ENCODE measurements at regions not wholly inside any gene's neighbourhood (a gene's known extent, or its start where the extent isn't known, plus 50 kb on each side); places are given as distances from the start of the nearest gene placed in this dataset.

GRCh38 chr21:31503939-31504338 is 155.6 kb upstream of the SOD1 start:
- H4K20me1 ChIP-seq (ENCODE audit: control insufficient read depth, insufficient read depth, low read depth, low read length): no peaks in the 10 kb centered on the region
- H3K27me3 ChIP-seq (ENCODE audit: control insufficient read depth, low read length): no peaks in the 10 kb centered on the region
- TF ChIP-seq CTCF (IDR thresholded peaks at IDR 0.05; ENCODE audit: low read depth, low read length, poor library complexity, severe bottlenecking) (no peak), EZH2phosphoT487 (IDR thresholded peaks at IDR 0.05; ENCODE audit: borderline replicate concordance, low read length) (no peak)
- no peaks in the 10 kb centered on the region for H3K9me3 ChIP-seq (ENCODE audit: control insufficient read depth, insufficient read depth, low read length)
- H3K79me2 ChIP-seq (ENCODE audit: control insufficient read depth, low read length): peaks cover 12% of the 10 kb centered on the region
- no peak overlapping the region for H3K4me2 ChIP-seq (ENCODE audit: low read length)
- no peaks in the 10 kb centered on the region for H3K9me2 ChIP-seq (replicated peaks; ENCODE audit: control insufficient read depth, low read length)
- no peak overlapping the region for H3K27ac ChIP-seq (ENCODE audit: low read depth, low read length)
- no peak overlapping the region for H3K4me3 ChIP-seq (ENCODE audit: low read length)
- peaks cover 24% of the 10 kb centered on the region for H3K4me1 ChIP-seq (ENCODE audit: control insufficient read depth, low read length)
- no peaks in the 10 kb centered on the region for H3F3A ChIP-seq (ENCODE audit: control insufficient read depth, insufficient read depth)
- no peaks in the 10 kb centered on the region for H3K36me3 ChIP-seq (ENCODE audit: control insufficient read depth, low read length)

- Histone ChIP-seq H3K79me2 (ENCODE audit: control insufficient read depth, low read length) (peaks cover 10% of the 10 kb centered on the region), H3K4me3 (ENCODE audit: low read length) (no peak overlapping the region), H3K27me3 (ENCODE audit: control insufficient read depth, low read length) (no peaks in the 10 kb centered on the region), H3F3A (ENCODE audit: control insufficient read depth, insufficient read depth) (no peaks in the 10 kb centered on the region), H3K9me2 (replicated peaks; ENCODE audit: control insufficient read depth, low read length) (no peaks in the 10 kb centered on the region), H3K4me2 (ENCODE audit: low read length) (no peak overlapping the region), H3K36me3 (ENCODE audit: control insufficient read depth, low read length) (no peaks in the 10 kb centered on the region), H3K9me3 (ENCODE audit: control insufficient read depth, insufficient read depth, low read length) (no peaks in the 10 kb centered on the region), H4K20me1 (ENCODE audit: control insufficient read depth, insufficient read depth, low read depth, low read length) (no peaks in the 10 kb centered on the region), H3K27ac (ENCODE audit: low read depth, low read length) (no peak overlapping the region), H3K4me1 (ENCODE audit: control insufficient read depth, low read length) (peaks cover 24% of the 10 kb centered on the region)
- no peak for TF ChIP-seq EZH2phosphoT487 (IDR thresholded peaks at IDR 0.05; ENCODE audit: borderline replicate concordance, low read length)
- TF ChIP-seq CTCF (IDR thresholded peaks at IDR 0.05; ENCODE audit: low read depth, low read length, poor library complexity, severe bottlenecking): no peak
Observed at GRCh38 chr21:31503467-31503866, 156.0 kb upstream of the SOD1 start.

- Histone ChIP-seq H3K27me3 (ENCODE audit: control insufficient read depth, low read length) (no peaks in the 10 kb centered on the region), H3K36me3 (ENCODE audit: control insufficient read depth, low read length) (no peaks in the 10 kb centered on the region), H3F3A (ENCODE audit: control insufficient read depth, insufficient read depth) (no peaks in the 10 kb centered on the region), H3K79me2 (ENCODE audit: control insufficient read depth, low read length) (peaks cover 6% of the 10 kb centered on the region), H3K9me3 (ENCODE audit: control insufficient read depth, insufficient read depth, low read length) (no peaks in the 10 kb centered on the region), H3K9me2 (replicated peaks; ENCODE audit: control insufficient read depth, low read length) (no peaks in the 10 kb centered on the region), H3K27ac (ENCODE audit: low read depth, low read length) (no peak overlapping the region), H3K4me3 (ENCODE audit: low read length) (no peak overlapping the region), H4K20me1 (ENCODE audit: control insufficient read depth, insufficient read depth, low read depth, low read length) (no peaks in the 10 kb centered on the region), H3K4me2 (ENCODE audit: low read length) (no peak overlapping the region), H3K4me1 (ENCODE audit: control insufficient read depth, low read length) (peaks cover 18% of the 10 kb centered on the region)
- TF ChIP-seq CTCF (IDR thresholded peaks at IDR 0.05; ENCODE audit: low read depth, low read length, poor library complexity, severe bottlenecking): no peak
- no peak for TF ChIP-seq EZH2phosphoT487 (IDR thresholded peaks at IDR 0.05; ENCODE audit: borderline replicate concordance, low read length)
Observed at GRCh38 chr21:31502537-31503143, 156.9 kb upstream of the SOD1 start.
